Body of pancreas (tissue), 4 donors: ENCODE measurements at regions not wholly inside any gene's neighbourhood (a gene's known extent, or its start where the extent isn't known, plus 50 kb on each side); places are given as distances from the start of the nearest gene placed in this dataset.
A peak's percentile ranks its signal among the peaks of the same experiment; 100 is the strongest.

Source experiments
- ATAC-seq: fragments of 150-250 bp; one replicate; pipeline ENCODE4 v1.9.1; 2016
- DNase-seq, 4 donors: peaks; one replicate each; pipeline ENCODE4 v3.0.0-alpha.2; 2019
- H3K27ac ChIP-seq, 4 donors: fragments of 200-600 bp; sonication (generic); 1 replicate in 3 of 4; 2 replicates in 1 of 4; pipeline versions ENCODE4 v1.5.1 to v1.6.1; 2016 to 2019; ENCODE audit warnings: mild to moderate bottlenecking in 1 of 4, mixed read lengths in 1 of 4, moderate library complexity in 1 of 4
- H3K27me3 ChIP-seq, 2 donors: fragments of 200-600 bp; sonication (generic); one replicate each; pipeline ENCODE4 v1.6.0; 2016; ENCODE audit warnings: mild to moderate bottlenecking in 1 of 2
- H3K36me3 ChIP-seq, 2 donors: fragments of 200-600 bp; sonication (generic); replicated peaks in 1 of 2; 2 replicates each; pipeline ENCODE4 v1.5.1; 2016; ENCODE audit warnings: low read depth in 2 of 2; ENCODE audit not compliant: insufficient read depth in 1 of 2
- H3K4me1 ChIP-seq: fragments of 200-600 bp; sonication (generic); one replicate; pipeline ENCODE4 v1.6.0; 2016
- H3K4me3 ChIP-seq, 2 donors: fragments of 200-600 bp; sonication (generic); 1 replicate in 1 of 2; 2 replicates in 1 of 2; pipeline ENCODE4 v1.5.1; 2016 to 2019
- H3K9me3 ChIP-seq, 3 donors: fragments of 200-600 bp; sonication (generic); 1 replicate in 2 of 3; 2 replicates in 1 of 3; pipeline ENCODE4 v1.5.1; 2016
- CTCF ChIP-seq, 7 experiments: fragments of 450-650 bp in 4 of 7; fragments of 200-600 bp in 3 of 7; sonication (generic) in 3 of 7; IDR thresholded peaks; one replicate each; pipeline ENCODE4 v1.5.1; 2016 to 2019; ENCODE audit warnings: antibody characterized with exemption in 7 of 7
- POLR2A ChIP-seq, 3 donors: fragments of 450-650 bp; IDR thresholded peaks; one replicate each; pipeline ENCODE4 v1.6.1; 2016; ENCODE audit warnings: antibody characterized with exemption in 3 of 3, mild to moderate bottlenecking in 2 of 3
- WGBS, 2 donors: methylation state at CpG; one replicate each; pipeline ENCODE4 v1.1.5; 2017; 5-methylcytosine and 5-hydroxymethylcytosine counted together
- intact Hi-C: fragments of 100-400 bp; cut with DNase I; formaldehyde crosslinking; loops from one replicate; pipeline ENCODE4 v1.15.1; 2023

- Histone ChIP-seq H3K27ac (no peak overlapping the region), H3K9me3 (no peaks in the 10 kb centered on the region), H3K4me3 (no peak overlapping the region), H3K4me1 (no peaks in the 10 kb centered on the region), H3K36me3 (no peaks in the 10 kb centered on the region), H3K27me3 (no peaks in the 10 kb centered on the region)
- TF ChIP-seq POLR2A (IDR thresholded peaks at IDR 0.05) (no peak), CTCF (IDR thresholded peaks at IDR 0.05) (no peak)
- intact Hi-C loops = no loop called here
- DNase-seq = no peak
- 62 to 73% methylated on average over 1 of the region's 1 CpG for WGBS, 2 donors
- no peak for ATAC-seq
Measured at GRCh38 chr3:132174500-132174899, 139.7 kb upstream of the CPNE4 start.

- Histone ChIP-seq H3K36me3 (no peaks in the 10 kb centered on the region), H3K27ac (no peak overlapping the region), H3K9me3 (no peaks in the 10 kb centered on the region), H3K4me3 (no peak overlapping the region), H3K4me1 (no peaks in the 10 kb centered on the region), H3K27me3 (no peaks in the 10 kb centered on the region)
- ATAC-seq (peak; percentile 35), DNase-seq (no peak)
- TF ChIP-seq CTCF (IDR thresholded peaks at IDR 0.05) (peak; percentile 14 to 46 (median 38)), POLR2A (IDR thresholded peaks at IDR 0.05) (no peak)
- 7 to 10% methylated on average over 3 of the region's 3 CpGs for WGBS, 2 donors
- intact Hi-C loops = no loop called here
Measured at GRCh38 chr3:132180337-132180791, 136.8 kb upstream of the ACP3 start.

GRCh38 chr3:132183811-132184210 lies 133.4 kb upstream of the ACP3 start:
- Histone ChIP-seq H3K9me3 (no peaks in the 10 kb centered on the region), H3K27ac (no peak overlapping the region), H3K4me3 (no peak overlapping the region), H3K27me3 (no peaks in the 10 kb centered on the region), H3K36me3 (no peaks in the 10 kb centered on the region), H3K4me1 (no peaks in the 10 kb centered on the region)
- ATAC-seq (no peak), DNase-seq (no peak)
- TF ChIP-seq POLR2A (IDR thresholded peaks at IDR 0.05) = no peak
- no peak for TF ChIP-seq CTCF (IDR thresholded peaks at IDR 0.05)
- WGBS, 2 donors = 30 to 54% methylated on average over 1 of the region's 1 CpG
- intact Hi-C loops = no loop called here

- no peaks in the 10 kb centered on the region for H3K9me3 ChIP-seq
- H3K4me3 ChIP-seq = no peak overlapping the region
- no peak overlapping the region for H3K27ac ChIP-seq
- DNase-seq (no peak), ATAC-seq (no peak)
- no peaks in the 10 kb centered on the region for H3K36me3 ChIP-seq
- TF ChIP-seq CTCF (IDR thresholded peaks at IDR 0.05) = no peak
- TF ChIP-seq POLR2A (IDR thresholded peaks at IDR 0.05) = no peak
- H3K4me1 ChIP-seq = no peaks in the 10 kb centered on the region
- intact Hi-C loops = no loop called here
- no peaks in the 10 kb centered on the region for H3K27me3 ChIP-seq
- 61 to 63% methylated on average over 2 of the region's 2 CpGs for WGBS, 2 donors
Measured at GRCh38 chr3:132187746-132188145, 129.5 kb upstream of the ACP3 start.

- no peaks in the 10 kb centered on the region for H3K4me1 ChIP-seq
- DNase-seq = no peak
Measured at GRCh38 chr3:132189601-132190000, 127.6 kb upstream of the ACP3 start.

More at GRCh38 chr3:132189601-132190000, 127.6 kb upstream of the ACP3 start:
- H3K27ac ChIP-seq = no peak overlapping the region
- intact Hi-C loops = no loop called here
- H3K9me3 ChIP-seq = no peaks in the 10 kb centered on the region
- no peaks in the 10 kb centered on the region for H3K36me3 ChIP-seq
- WGBS, 2 donors = 32 to 43% methylated on average over 3 of the region's 3 CpGs
- no peak overlapping the region for H3K4me3 ChIP-seq
- TF ChIP-seq CTCF (IDR thresholded peaks at IDR 0.05) (no peak), POLR2A (IDR thresholded peaks at IDR 0.05) (no peak)
- ATAC-seq = no peak
- H3K27me3 ChIP-seq = no peaks in the 10 kb centered on the region
